Gastrocnemius medialis (tissue), 4 donors: ENCODE measurements at regions not wholly inside any gene's neighbourhood (a gene's known extent, or its start where the extent isn't known, plus 50 kb on each side); places are given as distances from the start of the nearest gene placed in this dataset.

Source experiments
- POLR2A ChIP-seq, 2 donors: fragments of 450-650 bp; IDR thresholded peaks; one replicate each; pipeline ENCODE4 v1.6.1; 2017; ENCODE audit warnings: antibody characterized with exemption in 2 of 2, mild to moderate bottlenecking in 2 of 2, moderate library complexity in 2 of 2
- TF ChIP-seq, protein P1 (sequence below), 5 experiments: fragments of 450-650 bp in 3 of 5; fragments of 200-600 bp in 2 of 5; sonication (generic) in 2 of 5; IDR thresholded peaks in 4 of 5; conservative IDR thresholded peaks in 1 of 5; 1 replicate in 4 of 5; 2 replicates in 1 of 5; pipeline ENCODE4 v1.5.1; 2016 to 2019; ENCODE audit warnings: antibody characterized with exemption in 5 of 5, mild to moderate bottlenecking in 3 of 5, moderate library complexity in 3 of 5

DNA sequence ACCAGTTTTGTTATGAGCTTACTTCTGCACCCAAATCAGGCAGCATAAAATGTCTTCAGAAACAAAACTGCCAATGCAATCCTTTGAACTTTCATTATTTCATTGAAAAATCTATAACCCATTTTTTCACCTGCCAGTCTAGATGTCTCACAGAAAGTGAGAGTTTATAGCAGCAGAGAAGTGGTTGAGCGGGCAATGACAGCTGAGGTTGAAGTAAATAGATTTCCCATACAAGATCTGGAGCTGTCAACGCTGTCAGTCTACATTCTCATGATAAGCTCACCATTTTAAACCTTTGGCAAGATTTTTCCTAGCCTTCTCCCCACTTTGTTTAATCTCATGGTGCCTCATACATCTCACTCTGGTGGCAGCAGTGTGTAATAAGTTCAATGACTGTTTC is 1144.9 kb upstream of the PCDH9 start:
- TF ChIP-seq, protein P1, sequence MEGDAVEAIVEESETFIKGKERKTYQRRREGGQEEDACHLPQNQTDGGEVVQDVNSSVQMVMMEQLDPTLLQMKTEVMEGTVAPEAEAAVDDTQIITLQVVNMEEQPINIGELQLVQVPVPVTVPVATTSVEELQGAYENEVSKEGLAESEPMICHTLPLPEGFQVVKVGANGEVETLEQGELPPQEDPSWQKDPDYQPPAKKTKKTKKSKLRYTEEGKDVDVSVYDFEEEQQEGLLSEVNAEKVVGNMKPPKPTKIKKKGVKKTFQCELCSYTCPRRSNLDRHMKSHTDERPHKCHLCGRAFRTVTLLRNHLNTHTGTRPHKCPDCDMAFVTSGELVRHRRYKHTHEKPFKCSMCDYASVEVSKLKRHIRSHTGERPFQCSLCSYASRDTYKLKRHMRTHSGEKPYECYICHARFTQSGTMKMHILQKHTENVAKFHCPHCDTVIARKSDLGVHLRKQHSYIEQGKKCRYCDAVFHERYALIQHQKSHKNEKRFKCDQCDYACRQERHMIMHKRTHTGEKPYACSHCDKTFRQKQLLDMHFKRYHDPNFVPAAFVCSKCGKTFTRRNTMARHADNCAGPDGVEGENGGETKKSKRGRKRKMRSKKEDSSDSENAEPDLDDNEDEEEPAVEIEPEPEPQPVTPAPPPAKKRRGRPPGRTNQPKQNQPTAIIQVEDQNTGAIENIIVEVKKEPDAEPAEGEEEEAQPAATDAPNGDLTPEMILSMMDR (IDR thresholded peaks at IDR 0.05 in 4 of 5, conservative IDR thresholded peaks at IDR 0.05 in 1 of 5): no peak
- no peak for TF ChIP-seq POLR2A (IDR thresholded peaks at IDR 0.05)
